ENCODE measurements at regions not wholly inside any gene's neighbourhood (a gene's known extent, or its start where the extent isn't known, plus 50 kb on each side); places are given as distances from the start of the nearest gene placed in this dataset.
A peak's percentile ranks its signal among the peaks of the same experiment; 100 is the strongest.

- Histone ChIP-seq H3K9me3 (no peaks in the 10 kb centered on the region), H3K4me3 (peak overlapping the region in 1 of 2 donors; percentile 43), H3K36me3 (no peaks in the 10 kb centered on the region), H3K27ac (no peak overlapping the region), H3K27me3 (no peaks in the 10 kb centered on the region), H3K4me1 (no peaks in the 10 kb centered on the region)
- no peak for TF ChIP-seq CTCF (IDR thresholded peaks at IDR 0.05)
- intact Hi-C loops (cut with DNase I) = no loop called here
- DNase-seq (ENCODE audit: low spot score in 2 of 2) = no peak
Measured at GRCh38 chr13:73142071-73142470, 83.3 kb downstream of the KLF5 start.

GRCh38 chr13:73141292-73141771 lies 82.5 kb downstream of the KLF5 start:
- Histone ChIP-seq H3K27ac (no peak overlapping the region), H3K4me3 (peak overlapping the region in 1 of 2 donors; percentile 43)

GRCh38 chr13:73140801-73141200 lies 82.0 kb downstream of the KLF5 start:
- no peaks in the 10 kb centered on the region for H3K4me1 ChIP-seq
- no peak overlapping the region for H3K4me3 ChIP-seq
- no peaks in the 10 kb centered on the region for H3K9me3 ChIP-seq
- H3K27me3 ChIP-seq = no peaks in the 10 kb centered on the region
- intact Hi-C loops (cut with DNase I) = no loop called here
- no peaks in the 10 kb centered on the region for H3K36me3 ChIP-seq
- no peak for TF ChIP-seq CTCF (IDR thresholded peaks at IDR 0.05)
- H3K27ac ChIP-seq = no peak overlapping the region
- no peak for DNase-seq (ENCODE audit: low spot score in 2 of 2)

More at GRCh38 chr13:73141292-73141771, 82.5 kb downstream of the KLF5 start:
- no peaks in the 10 kb centered on the region for H3K4me1 ChIP-seq
- TF ChIP-seq CTCF (IDR thresholded peaks at IDR 0.05) = no peak
- H3K9me3 ChIP-seq = no peaks in the 10 kb centered on the region
- no peak for DNase-seq (ENCODE audit: low spot score in 2 of 2)
- no peaks in the 10 kb centered on the region for H3K27me3 ChIP-seq
- H3K36me3 ChIP-seq = no peaks in the 10 kb centered on the region
- intact Hi-C loops (cut with DNase I) = no loop called here

GRCh38 chr13:73138638-73139491 lies 80.1 kb downstream of the KLF5 start:
- no peaks in the 10 kb centered on the region for H3K9me3 ChIP-seq
- H3K4me1 ChIP-seq = no peaks in the 10 kb centered on the region
- no peak overlapping the region for H3K4me3 ChIP-seq
- intact Hi-C loops (cut with DNase I) = no loop called here
- no peak for TF ChIP-seq CTCF (IDR thresholded peaks at IDR 0.05)
- no peak overlapping the region for H3K27ac ChIP-seq
- H3K36me3 ChIP-seq = no peaks in the 10 kb centered on the region
- H3K27me3 ChIP-seq = no peaks in the 10 kb centered on the region
- DNase-seq (ENCODE audit: low spot score in 2 of 2) = no peak

GRCh38 chr13:73138276-73138637 lies 79.5 kb downstream of the KLF5 start:
- no peaks in the 10 kb centered on the region for H3K36me3 ChIP-seq
- no peak for TF ChIP-seq CTCF (IDR thresholded peaks at IDR 0.05)
- no peak overlapping the region for H3K27ac ChIP-seq
- intact Hi-C loops (cut with DNase I) = no loop called here
- H3K9me3 ChIP-seq = peaks cover 0 to 4% of the 10 kb centered on the region in 2 donors
- no peaks in the 10 kb centered on the region for H3K4me1 ChIP-seq
- no peak for DNase-seq (ENCODE audit: low spot score in 2 of 2)
- H3K27me3 ChIP-seq = no peaks in the 10 kb centered on the region
- no peak overlapping the region for H3K4me3 ChIP-seq
